ENCODE measurements at regions not wholly inside any gene's neighbourhood (a gene's known extent, or its start where the extent isn't known, plus 50 kb on each side); places are given as distances from the start of the nearest gene placed in this dataset.
"Not testable (repeated sequence)": the region's sequence is repeated elsewhere in the genome, so short reads cannot be mapped to it uniquely, and the experiment has no call there.

GRCh38 chr1:199515261-199515660 is 512.2 kb upstream of the NR5A2 start:
- Mint-ChIP-seq H3K27ac (no peak overlapping the region), H3K36me3 (ENCODE audit: low read depth) (no peaks in the 10 kb centered on the region), H3K4me3 (no peak overlapping the region), H3K27me3 (no peaks in the 10 kb centered on the region), H3K4me1 (ENCODE audit: low read depth) (no peaks in the 10 kb centered on the region), H3K9me3 (no peaks in the 10 kb centered on the region)
- TF ChIP-seq CTCF (IDR thresholded peaks at IDR 0.05): no peak
- CTCF ChIA-PET: no interaction called here
- intact Hi-C loops (cut with micrococcal nuclease): no loop called here
- POLR2A ChIA-PET: no interaction called here
- DNase-seq: no peak
- ATAC-seq: no peak

GRCh38 chr1:199522338-199522737 is 505.2 kb upstream of the NR5A2 start:
- ChIA-PET CTCF (no interaction called here), POLR2A (no interaction called here)
- intact Hi-C loops (cut with micrococcal nuclease): no loop called here
- DNase-seq (no peak), ATAC-seq (no peak)
- Mint-ChIP-seq H3K36me3 (ENCODE audit: low read depth) (no peaks in the 10 kb centered on the region), H3K4me3 (no peak overlapping the region), H3K9me3 (no peaks in the 10 kb centered on the region), H3K27ac (no peak overlapping the region), H3K4me1 (ENCODE audit: low read depth) (no peaks in the 10 kb centered on the region), H3K27me3 (no peaks in the 10 kb centered on the region)
- TF ChIP-seq CTCF (IDR thresholded peaks at IDR 0.05): no peak

- H3K4me1 Mint-ChIP-seq (ENCODE audit: low read depth): no peaks in the 10 kb centered on the region
- no peak overlapping the region for H3K4me3 Mint-ChIP-seq
- DNase-seq (no peak), ATAC-seq (no peak)
- no peaks in the 10 kb centered on the region for H3K27me3 Mint-ChIP-seq
- CTCF ChIA-PET: no interaction called here
- intact Hi-C loops (cut with micrococcal nuclease): no loop called here
- H3K36me3 Mint-ChIP-seq (ENCODE audit: low read depth): no peaks in the 10 kb centered on the region
- POLR2A ChIA-PET: no interaction called here
- no peak overlapping the region for H3K27ac Mint-ChIP-seq
- no peak for TF ChIP-seq CTCF (IDR thresholded peaks at IDR 0.05)
- no peaks in the 10 kb centered on the region for H3K9me3 Mint-ChIP-seq
Observed at GRCh38 chr1:199522936-199523335, 504.6 kb upstream of the NR5A2 start.

GRCh38 chr1:199529324-199529723 is 498.2 kb upstream of the NR5A2 start:
- no peak for DNase-seq
- ChIA-PET POLR2A (interaction anchor here (0.6 to 0.7 kb wide), 2 partner anchors 138 to 411 kb away, joined by 3 read pairs; no protein-coding TSS in a partner anchor), CTCF (no interaction called here)
- Mint-ChIP-seq H3K27ac (no peak overlapping the region), H3K4me3 (no peak overlapping the region), H3K4me1 (ENCODE audit: low read depth) (no peaks in the 10 kb centered on the region), H3K36me3 (ENCODE audit: low read depth) (no peaks in the 10 kb centered on the region), H3K27me3 (no peaks in the 10 kb centered on the region), H3K9me3 (peaks cover 7% of the 10 kb centered on the region)
- intact Hi-C loops (cut with micrococcal nuclease): no loop called here
- no peak for TF ChIP-seq CTCF (IDR thresholded peaks at IDR 0.05)
- no peak for ATAC-seq

GRCh38 chr1:199533361-199533760 is 494.1 kb upstream of the NR5A2 start:
- H3K27me3 Mint-ChIP-seq; intact Hi-C loops (cut with micrococcal nuclease); H3K4me1 Mint-ChIP-seq (ENCODE audit: low read depth); H3K27ac Mint-ChIP-seq; CTCF ChIA-PET; POLR2A ChIA-PET; ATAC-seq; H3K36me3 Mint-ChIP-seq (ENCODE audit: low read depth); DNase-seq; H3K4me3 Mint-ChIP-seq: not testable (repeated sequence)
- H3K9me3 Mint-ChIP-seq: peaks cover 18% of the 10 kb centered on the region

GRCh38 chr1:199545780-199546179 is 481.7 kb upstream of the NR5A2 start:
- POLR2A ChIA-PET: no interaction called here
- peak; percentile 12 for DNase-seq
- peaks cover 2% of the 10 kb centered on the region for H3K27me3 Mint-ChIP-seq
- H3K4me3 Mint-ChIP-seq: no peak overlapping the region
- H3K4me1 Mint-ChIP-seq (ENCODE audit: low read depth): no peaks in the 10 kb centered on the region
- no peaks in the 10 kb centered on the region for H3K36me3 Mint-ChIP-seq (ENCODE audit: low read depth)
- intact Hi-C loops (cut with micrococcal nuclease): no loop called here
- peak; percentile 21 for TF ChIP-seq CTCF (IDR thresholded peaks at IDR 0.05)
- no peaks in the 10 kb centered on the region for H3K9me3 Mint-ChIP-seq
- ATAC-seq: no peak
- no peak overlapping the region for H3K27ac Mint-ChIP-seq
- CTCF ChIA-PET: no interaction called here

All from activated CD8-positive, alpha-beta T cell treated with anti-CD3 and anti-CD28 coated beads for 36 hours (primary cell).